ENCODE measurements at regions not wholly inside any gene's neighbourhood (a gene's known extent, or its start where the extent isn't known, plus 50 kb on each side); places are given as distances from the start of the nearest gene placed in this dataset.

DNA sequence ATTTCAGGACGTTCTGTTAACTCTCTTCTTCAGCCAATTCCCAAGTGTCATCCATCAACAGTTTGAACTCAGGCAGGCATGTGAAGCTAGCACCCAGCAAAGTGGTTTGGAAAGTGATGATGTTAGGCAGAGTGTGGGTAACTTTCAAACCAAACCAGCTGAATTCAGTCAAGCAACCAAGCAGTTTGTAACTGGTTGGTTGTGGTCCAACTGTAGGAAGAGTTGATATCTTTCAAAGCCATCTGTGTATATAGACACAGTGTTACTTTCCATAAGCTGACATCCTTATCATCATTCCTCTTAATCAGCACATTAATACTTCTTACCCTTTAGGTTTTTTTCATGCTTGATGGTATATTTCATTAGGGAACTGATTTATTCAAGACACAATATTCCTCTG lies 72.2 kb upstream of the NUPR2 start:
- TF ChIP-seq, protein P1, sequence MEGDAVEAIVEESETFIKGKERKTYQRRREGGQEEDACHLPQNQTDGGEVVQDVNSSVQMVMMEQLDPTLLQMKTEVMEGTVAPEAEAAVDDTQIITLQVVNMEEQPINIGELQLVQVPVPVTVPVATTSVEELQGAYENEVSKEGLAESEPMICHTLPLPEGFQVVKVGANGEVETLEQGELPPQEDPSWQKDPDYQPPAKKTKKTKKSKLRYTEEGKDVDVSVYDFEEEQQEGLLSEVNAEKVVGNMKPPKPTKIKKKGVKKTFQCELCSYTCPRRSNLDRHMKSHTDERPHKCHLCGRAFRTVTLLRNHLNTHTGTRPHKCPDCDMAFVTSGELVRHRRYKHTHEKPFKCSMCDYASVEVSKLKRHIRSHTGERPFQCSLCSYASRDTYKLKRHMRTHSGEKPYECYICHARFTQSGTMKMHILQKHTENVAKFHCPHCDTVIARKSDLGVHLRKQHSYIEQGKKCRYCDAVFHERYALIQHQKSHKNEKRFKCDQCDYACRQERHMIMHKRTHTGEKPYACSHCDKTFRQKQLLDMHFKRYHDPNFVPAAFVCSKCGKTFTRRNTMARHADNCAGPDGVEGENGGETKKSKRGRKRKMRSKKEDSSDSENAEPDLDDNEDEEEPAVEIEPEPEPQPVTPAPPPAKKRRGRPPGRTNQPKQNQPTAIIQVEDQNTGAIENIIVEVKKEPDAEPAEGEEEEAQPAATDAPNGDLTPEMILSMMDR (IDR thresholded peaks at IDR 0.05): no peak
- TF ChIP-seq POLR2A (IDR thresholded peaks at IDR 0.05; ENCODE audit: low read depth) (no peak), EP300 (IDR thresholded peaks at IDR 0.05) (no peak)

All from esophagus muscularis mucosa (tissue), 4 donors.